ENCODE measurements at regions not wholly inside any gene's neighbourhood (a gene's known extent, or its start where the extent isn't known, plus 50 kb on each side); places are given as distances from the start of the nearest gene placed in this dataset.

DNA sequence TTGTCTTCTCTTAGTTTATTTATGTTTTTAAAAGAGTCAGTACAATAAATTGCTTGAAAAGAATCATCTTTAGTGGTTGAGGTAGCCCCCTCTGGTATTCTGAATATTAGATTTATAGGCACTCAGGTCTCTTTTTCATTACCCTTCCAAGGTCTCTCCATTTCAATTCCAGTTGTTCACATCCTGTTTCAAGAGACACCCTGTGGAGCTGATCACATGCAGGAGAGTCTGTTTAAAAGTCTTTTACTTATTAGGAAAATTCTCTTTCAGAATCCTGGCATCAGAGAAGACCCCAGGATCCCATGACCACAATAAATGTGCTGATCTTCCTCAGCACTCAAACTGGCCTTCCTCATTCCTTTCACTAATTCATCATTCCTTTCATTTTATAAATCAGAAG, 195.7 kb downstream of the ZIC4 start:
- TF ChIP-seq, protein P1, sequence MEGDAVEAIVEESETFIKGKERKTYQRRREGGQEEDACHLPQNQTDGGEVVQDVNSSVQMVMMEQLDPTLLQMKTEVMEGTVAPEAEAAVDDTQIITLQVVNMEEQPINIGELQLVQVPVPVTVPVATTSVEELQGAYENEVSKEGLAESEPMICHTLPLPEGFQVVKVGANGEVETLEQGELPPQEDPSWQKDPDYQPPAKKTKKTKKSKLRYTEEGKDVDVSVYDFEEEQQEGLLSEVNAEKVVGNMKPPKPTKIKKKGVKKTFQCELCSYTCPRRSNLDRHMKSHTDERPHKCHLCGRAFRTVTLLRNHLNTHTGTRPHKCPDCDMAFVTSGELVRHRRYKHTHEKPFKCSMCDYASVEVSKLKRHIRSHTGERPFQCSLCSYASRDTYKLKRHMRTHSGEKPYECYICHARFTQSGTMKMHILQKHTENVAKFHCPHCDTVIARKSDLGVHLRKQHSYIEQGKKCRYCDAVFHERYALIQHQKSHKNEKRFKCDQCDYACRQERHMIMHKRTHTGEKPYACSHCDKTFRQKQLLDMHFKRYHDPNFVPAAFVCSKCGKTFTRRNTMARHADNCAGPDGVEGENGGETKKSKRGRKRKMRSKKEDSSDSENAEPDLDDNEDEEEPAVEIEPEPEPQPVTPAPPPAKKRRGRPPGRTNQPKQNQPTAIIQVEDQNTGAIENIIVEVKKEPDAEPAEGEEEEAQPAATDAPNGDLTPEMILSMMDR (IDR thresholded peaks at IDR 0.05) = no peak
- TF ChIP-seq TEAD4 (IDR thresholded peaks at IDR 0.05; ENCODE audit: borderline replicate concordance, insufficient read depth) = no peak

Data from SK-N-SH (cell line).